Heart right ventricle (tissue), 16 donors: ENCODE measurements at regions not wholly inside any gene's neighbourhood (a gene's known extent, or its start where the extent isn't known, plus 50 kb on each side); places are given as distances from the start of the nearest gene placed in this dataset.

ENCODE experiments used
- ATAC-seq, 8 donors: fragments of 200-7000 bp; cut with Tn5 transposase; one replicate each; pipeline ENCODE4 v1.9.1; 2020; ENCODE audit warnings: mild to moderate bottlenecking in 8 of 8, moderate library complexity in 8 of 8, moderate number of reproducible peaks in 1 of 8
- DNase-seq, 2 donors: peaks; one replicate each; pipeline ENCODE4 v3.0.0-alpha.2; 2020
- H3K27ac ChIP-seq, 10 donors: fragments of 200-600 bp; sonication (generic) in 2 of 10; one replicate each; pipeline versions ENCODE4 v1.5.0 to v1.8.0; 2020 to 2022; ENCODE audit warnings: mild to moderate bottlenecking in 3 of 10
- H3K27me3 ChIP-seq, 7 donors: fragments of 200-600 bp; one replicate each; pipeline ENCODE4 v1.8.0; 2021 to 2022; ENCODE audit warnings: mild to moderate bottlenecking in 2 of 7
- H3K36me3 ChIP-seq, 9 donors: fragments of 200-600 bp; sonication (generic) in 1 of 9; one replicate each; pipeline versions ENCODE4 v1.5.0 to v1.8.0; 2020 to 2022; ENCODE audit warnings: mild to moderate bottlenecking in 2 of 9
- H3K4me1 ChIP-seq, 9 donors: fragments of 200-600 bp; sonication (generic) in 1 of 9; one replicate each; pipeline versions ENCODE4 v1.5.0 to v1.8.0; 2020 to 2022; ENCODE audit warnings: mild to moderate bottlenecking in 4 of 9
- H3K4me3 ChIP-seq, 10 donors: fragments of 200-600 bp; sonication (generic) in 2 of 10; one replicate each; pipeline versions ENCODE4 v1.5.0 to v1.8.0; 2020 to 2022; ENCODE audit warnings: mild to moderate bottlenecking in 7 of 10, moderate library complexity in 2 of 10
- H3K9me3 ChIP-seq, 11 donors: fragments of 200-600 bp in 10 of 11; sonication (generic) in 2 of 11; one replicate each; pipeline versions ENCODE4 v1.5.0 to v1.8.0; 2013 to 2022; ENCODE audit warnings: mild to moderate bottlenecking in 2 of 11, control low read depth in 1 of 11, moderate library complexity in 1 of 11
- WGBS, 2 donors: extraction: QIAGEN DNeasy Blood & Tissue Kit; methylation state at CpG; one replicate each; pipeline ENCODE4 v1.1.7; 2013; ENCODE audit warnings: inconsistent platforms in 1 of 2; 5-methylcytosine and 5-hydroxymethylcytosine counted together
- intact Hi-C, 10 donors: fragments of 100-400 bp; cut with DNase I; formaldehyde crosslinking; loops; one replicate each; pipeline versions ENCODE4 v1.11.1 to v1.14.2; 2022
- TF ChIP-seq, protein P1 (sequence below), 9 donors: fragments of 200-600 bp; sonication (generic) in 2 of 9; IDR thresholded peaks; one replicate each; pipeline versions ENCODE4 v1.5.0 to v1.8.0; 2021 to 2022; ENCODE audit warnings: antibody characterized with exemption in 9 of 9, mild to moderate bottlenecking in 5 of 9, moderate library complexity in 1 of 9
- donor health status: Arrhythmogenic right ventricular cardiomyopathy.
- donor health status: ischemic (EF 13 %, LVEDD 7.1; RV severe dilation, severe dysfunction).
- donor health status: healthy with polysubstance abuse.
- donor health status: DM: no; HTN: yes; CAD: no.
- donor health status: DM: no; HTN: no; CAD: no.
- donor health status: ischemic (EF 25% LVEDD 6.9; RV normal size, moderate dysfunction).
- donor health status: ischemic (EF 25% LVEDD 5.7; RV mildly dilated, moderate dysfunction).
- donor health status: healthy.
- donor health status: DM: yes; HTN: yes; CAD: no.
- donor health status: Ischemic cardiomyopathy.
- donor health status: ischemic (EF 35%, LVEDD 5.7; RV mildly dilated, moderate dysfunction).
- donor health status: nonischemic (EF 11% LVEDD 7.7; RV severe dilation, severe dysfunction).
- donor health status: DM: yes; HTN: yes; CAD: no.
- donor health status: PGD.
- donor health status: ischemic (EF 29% LVEDD 5.4; RV normal size, mild dysfunction).
- donor health status: nonischemic (EF 23%, LVEDD 6.1; RV moderate dilation, normal function).

DNA sequence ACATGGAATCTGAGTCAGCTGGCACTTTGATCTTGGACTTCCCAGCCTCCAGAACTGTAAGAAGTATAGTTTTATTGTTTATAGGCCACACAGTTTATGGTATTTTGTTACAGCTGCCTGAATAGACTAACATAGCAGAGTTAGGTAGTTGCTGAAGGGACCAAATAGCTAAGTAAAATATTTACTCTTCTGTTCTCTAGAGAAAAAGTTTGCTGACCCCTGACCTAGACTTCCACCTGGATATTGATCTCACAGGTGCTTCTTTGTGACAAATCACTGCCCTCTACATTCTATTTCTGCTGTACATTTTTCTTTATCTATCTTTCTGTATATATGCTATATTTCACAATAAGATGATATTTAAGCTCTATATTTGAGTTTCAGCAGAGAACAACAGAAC, 212.5 kb downstream of the CSNK2A3 start:
- no peak overlapping the region for H3K4me3 ChIP-seq
- intact Hi-C loops = loop anchor here in 1 of 10 donors (10.0 kb wide), 1 partner anchor 644 kb away; no protein-coding TSS in a partner anchor
- no peaks in the 10 kb centered on the region for H3K9me3 ChIP-seq
- H3K27me3 ChIP-seq = no peaks in the 10 kb centered on the region
- ATAC-seq = no peak
- peak overlapping the region in 1 of 10 donors; percentile 25 for H3K27ac ChIP-seq
- DNase-seq = no peak
- H3K4me1 ChIP-seq = peaks cover 0 to 23% (median 12%) of the 10 kb centered on the region in 9 donors
- TF ChIP-seq, protein P1, sequence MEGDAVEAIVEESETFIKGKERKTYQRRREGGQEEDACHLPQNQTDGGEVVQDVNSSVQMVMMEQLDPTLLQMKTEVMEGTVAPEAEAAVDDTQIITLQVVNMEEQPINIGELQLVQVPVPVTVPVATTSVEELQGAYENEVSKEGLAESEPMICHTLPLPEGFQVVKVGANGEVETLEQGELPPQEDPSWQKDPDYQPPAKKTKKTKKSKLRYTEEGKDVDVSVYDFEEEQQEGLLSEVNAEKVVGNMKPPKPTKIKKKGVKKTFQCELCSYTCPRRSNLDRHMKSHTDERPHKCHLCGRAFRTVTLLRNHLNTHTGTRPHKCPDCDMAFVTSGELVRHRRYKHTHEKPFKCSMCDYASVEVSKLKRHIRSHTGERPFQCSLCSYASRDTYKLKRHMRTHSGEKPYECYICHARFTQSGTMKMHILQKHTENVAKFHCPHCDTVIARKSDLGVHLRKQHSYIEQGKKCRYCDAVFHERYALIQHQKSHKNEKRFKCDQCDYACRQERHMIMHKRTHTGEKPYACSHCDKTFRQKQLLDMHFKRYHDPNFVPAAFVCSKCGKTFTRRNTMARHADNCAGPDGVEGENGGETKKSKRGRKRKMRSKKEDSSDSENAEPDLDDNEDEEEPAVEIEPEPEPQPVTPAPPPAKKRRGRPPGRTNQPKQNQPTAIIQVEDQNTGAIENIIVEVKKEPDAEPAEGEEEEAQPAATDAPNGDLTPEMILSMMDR (IDR thresholded peaks at IDR 0.05) = no peak
- H3K36me3 ChIP-seq = no peaks in the 10 kb centered on the region

DNA sequence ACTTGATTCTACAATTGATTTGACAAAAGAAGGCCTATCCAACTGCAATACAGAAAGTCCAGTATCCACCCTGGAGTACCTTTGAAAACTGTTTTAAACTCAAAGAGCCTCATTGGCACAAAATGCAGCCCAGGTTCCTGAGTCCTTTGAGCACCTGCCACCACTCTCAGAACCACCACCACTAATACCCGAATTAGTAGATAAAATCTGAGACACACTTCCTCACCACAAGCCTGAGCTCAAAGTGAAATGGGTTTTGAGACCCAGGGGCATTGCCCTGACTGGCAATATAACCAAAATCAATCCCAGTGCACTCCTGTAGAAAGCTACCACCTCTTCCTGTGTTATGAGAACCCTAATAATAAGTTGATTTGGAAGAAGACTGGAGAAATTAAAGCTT, 215.7 kb downstream of the CSNK2A3 start:
- intact Hi-C loops = no loop called here
- ATAC-seq = no peak

DNA sequence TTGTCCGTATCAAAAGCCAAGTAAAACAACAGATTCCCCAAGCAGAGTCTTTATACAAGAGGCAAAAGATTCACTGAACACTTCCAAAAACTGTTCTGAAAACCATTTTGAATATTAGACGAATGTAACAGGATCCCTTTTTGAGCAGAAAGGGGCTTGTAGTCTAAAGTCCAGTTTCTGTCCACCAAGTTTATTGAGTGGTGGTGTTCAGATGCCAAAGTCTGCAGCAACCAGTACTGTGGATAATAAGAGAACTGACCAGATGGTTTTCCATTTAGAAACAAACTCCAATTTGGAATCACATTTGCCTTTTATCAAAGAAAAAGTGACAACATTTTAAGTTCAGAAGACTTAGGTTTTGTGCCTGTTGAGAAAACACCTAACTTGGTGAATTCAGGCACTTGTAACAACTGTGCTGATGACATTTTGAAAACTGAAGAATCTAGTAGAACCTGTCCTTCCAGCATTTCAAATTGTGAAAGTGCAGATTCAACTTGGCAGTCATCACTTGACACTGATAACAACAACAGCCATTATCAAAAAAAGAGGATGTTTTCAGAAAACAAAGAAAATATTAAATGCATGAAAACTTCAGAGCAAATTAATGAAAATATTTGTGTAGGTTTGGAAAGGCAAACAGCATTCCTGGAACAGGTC, 217.1 kb downstream of the CSNK2A3 start:
- no peak for ATAC-seq
- no peak overlapping the region for H3K4me3 ChIP-seq
- H3K9me3 ChIP-seq = no peaks in the 10 kb centered on the region
- no peaks in the 10 kb centered on the region for H3K27me3 ChIP-seq
- H3K27ac ChIP-seq = no peak overlapping the region
- peaks cover 0 to 6% (median 2%) of the 10 kb centered on the region in 9 donors for H3K4me1 ChIP-seq
- no peak for DNase-seq
- WGBS, 2 donors = 65 to 80% methylated on average over 2 of the region's 2 CpGs
- H3K36me3 ChIP-seq = no peaks in the 10 kb centered on the region
- intact Hi-C loops = no loop called here
- TF ChIP-seq, protein P1 (IDR thresholded peaks at IDR 0.05) = no peak

More for the DNA sequence above, 215.7 kb downstream of the CSNK2A3 start:
- 59 to 68% methylated on average over 1 of the region's 1 CpG for WGBS, 2 donors
- peaks cover 0 to 20% (median 12%) of the 10 kb centered on the region in 9 donors for H3K4me1 ChIP-seq
- H3K9me3 ChIP-seq = no peaks in the 10 kb centered on the region
- H3K27me3 ChIP-seq = no peaks in the 10 kb centered on the region
- H3K36me3 ChIP-seq = no peaks in the 10 kb centered on the region
- TF ChIP-seq, protein P1 (IDR thresholded peaks at IDR 0.05) = no peak
- DNase-seq = no peak
- no peak overlapping the region for H3K4me3 ChIP-seq
- no peak overlapping the region for H3K27ac ChIP-seq

DNA sequence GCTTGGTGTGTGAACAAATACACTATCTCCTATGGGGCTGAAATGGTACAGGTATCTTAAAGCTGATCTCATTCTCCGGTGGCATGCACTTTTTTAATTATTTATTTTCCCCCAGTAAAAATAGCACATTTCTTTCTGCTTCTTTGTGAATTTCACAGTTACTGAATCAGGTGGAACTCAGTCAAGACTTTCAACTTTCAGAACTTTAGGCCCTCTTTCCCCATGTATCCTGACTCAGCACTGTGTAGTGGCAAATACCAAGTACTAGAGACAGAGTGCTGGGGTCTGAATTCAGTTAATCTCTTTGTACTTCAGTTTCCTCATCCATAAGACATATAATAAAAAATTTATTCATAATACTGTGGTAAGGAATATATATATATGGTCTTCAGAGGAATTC, 223.9 kb downstream of the CSNK2A3 start:
- ATAC-seq (no peak), DNase-seq (no peak)
- WGBS, 2 donors = 93 to 96% methylated on average over 1 of the region's 1 CpG
- Histone ChIP-seq H3K4me3 (no peak overlapping the region), H3K4me1 (no peaks in the 10 kb centered on the region), H3K36me3 (no peaks in the 10 kb centered on the region), H3K27ac (no peak overlapping the region), H3K27me3 (peaks cover 0 to 11% (median 0%) of the 10 kb centered on the region in 7 donors), H3K9me3 (no peaks in the 10 kb centered on the region)
- intact Hi-C loops = no loop called here
- TF ChIP-seq, protein P1 (IDR thresholded peaks at IDR 0.05) = no peak
